HG03558 (cell line): ENCODE measurements at regions not wholly inside any gene's neighbourhood (a gene's known extent, or its start where the extent isn't known, plus 50 kb on each side); places are given as distances from the start of the nearest gene placed in this dataset.

ENCODE experiments used
- ATAC-seq: cut with Tn5 transposase; IDR thresholded peaks from one replicate; pipeline ENCODE4 v1.9.1; 2021; ENCODE audit warnings: moderate number of reproducible peaks; ENCODE audit not compliant: unreplicated experiment; ENCODE audit errors: extremely low read depth

- no peak for ATAC-seq
These were observed 243.4 kb upstream of the PPP2R2D start for GRCh38 chr10:131657318-131657984.

GRCh38 chr10:131657985-131658330, 242.8 kb upstream of the PPP2R2D start:
- ATAC-seq: no peak

GRCh38 chr10:131658476-131659110, 242.2 kb upstream of the PPP2R2D start:
- ATAC-seq: no peak

DNA sequence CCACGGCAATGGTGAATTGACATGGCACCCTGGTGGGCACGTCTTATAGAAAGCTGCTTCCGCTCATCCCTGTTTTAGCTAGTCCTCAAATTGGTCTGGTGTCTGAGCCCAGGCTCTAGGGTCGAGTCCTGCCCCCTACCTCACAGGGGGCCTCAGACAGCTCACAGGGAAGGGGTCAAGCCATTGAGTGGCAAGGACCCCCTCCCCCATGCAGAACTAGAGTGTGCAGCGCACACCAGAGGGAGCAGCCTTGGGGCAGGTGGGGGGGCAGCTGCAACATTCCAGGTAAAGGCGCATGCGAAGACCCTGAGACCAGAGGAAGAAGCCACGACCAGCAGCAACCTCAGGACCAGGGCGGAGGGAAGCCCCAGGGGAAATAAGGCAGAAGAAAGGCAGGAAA, 240.4 kb upstream of the PPP2R2D start:
- no peak for ATAC-seq

DNA sequence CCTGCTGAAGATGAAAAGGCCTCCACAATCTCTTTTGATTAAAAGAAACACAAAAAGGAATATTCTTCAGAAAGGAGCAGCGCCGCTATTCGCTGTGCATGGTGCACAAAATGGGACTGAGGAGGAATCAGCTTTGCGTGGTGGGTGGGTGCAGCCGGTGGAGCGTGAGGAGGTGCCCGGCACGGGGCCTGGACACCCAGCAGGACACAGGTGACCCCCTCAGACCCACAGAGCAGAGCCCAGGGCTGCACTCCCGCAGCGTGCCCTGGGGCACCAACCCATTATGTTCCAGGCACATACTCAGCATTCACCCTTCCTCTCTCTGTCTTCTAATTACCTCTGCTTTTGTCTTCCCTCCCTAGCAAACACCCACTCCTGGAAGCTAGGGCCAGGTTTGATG, 238.0 kb upstream of the PPP2R2D start:
- ATAC-seq: no peak

DNA sequence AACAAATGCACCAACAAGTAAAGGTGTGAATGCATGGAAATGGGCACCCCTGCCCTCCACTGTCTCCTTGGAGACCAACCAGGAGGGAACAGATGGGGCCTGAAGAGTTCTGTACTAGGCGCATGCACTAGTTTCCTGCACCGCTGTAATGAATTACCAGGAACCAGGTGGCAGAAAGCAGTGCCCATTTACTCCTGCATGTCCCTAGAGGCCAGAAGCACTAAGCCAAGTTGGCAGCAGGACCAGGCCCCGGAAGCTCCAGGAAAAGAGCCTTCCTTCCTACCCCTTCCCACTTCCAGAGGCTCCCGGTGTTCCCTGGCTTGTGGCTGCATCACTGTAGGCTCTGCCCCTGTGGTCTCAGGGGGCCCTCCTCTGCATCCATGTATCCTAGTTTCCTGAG, 237.5 kb upstream of the PPP2R2D start:
- no peak for ATAC-seq

DNA sequence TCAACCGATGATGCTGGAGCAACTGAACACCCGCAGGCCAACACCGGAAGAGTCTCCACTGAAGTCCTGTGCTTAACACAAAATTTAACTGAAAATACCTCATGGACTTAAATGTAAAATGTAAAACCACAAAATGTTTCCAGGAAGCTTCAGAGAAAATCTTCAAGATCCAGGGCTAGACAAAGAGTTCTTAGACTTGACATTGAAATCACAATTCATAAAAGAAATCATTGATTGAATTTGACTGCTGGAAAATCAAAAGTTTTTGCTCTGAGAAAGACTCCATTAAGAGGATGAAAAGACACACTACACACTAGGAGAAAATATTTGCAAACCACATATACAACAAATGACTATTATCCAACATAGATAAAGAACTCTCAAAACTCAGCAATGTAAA, 234.7 kb upstream of the PPP2R2D start:
- no peak for ATAC-seq

DNA sequence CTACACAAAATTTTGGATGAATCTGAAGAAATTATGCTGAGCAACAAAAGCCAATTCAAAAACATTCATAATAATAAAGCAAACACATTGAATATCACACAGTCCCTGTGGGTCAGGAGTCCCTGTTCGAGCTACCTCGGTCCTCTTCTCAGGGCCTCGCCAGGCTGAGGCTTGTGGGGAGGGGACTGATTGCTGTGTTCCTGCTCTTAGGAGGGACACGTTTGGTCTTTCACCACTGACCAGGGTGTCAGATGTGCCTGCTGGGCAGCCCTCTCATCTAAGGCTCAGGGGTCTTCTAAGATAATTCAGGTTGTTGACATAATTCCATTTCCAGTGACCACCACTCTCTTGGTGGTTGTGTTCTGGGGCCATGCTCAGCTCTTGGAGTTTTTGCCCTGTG, 233.8 kb upstream of the PPP2R2D start:
- no peak for ATAC-seq

DNA sequence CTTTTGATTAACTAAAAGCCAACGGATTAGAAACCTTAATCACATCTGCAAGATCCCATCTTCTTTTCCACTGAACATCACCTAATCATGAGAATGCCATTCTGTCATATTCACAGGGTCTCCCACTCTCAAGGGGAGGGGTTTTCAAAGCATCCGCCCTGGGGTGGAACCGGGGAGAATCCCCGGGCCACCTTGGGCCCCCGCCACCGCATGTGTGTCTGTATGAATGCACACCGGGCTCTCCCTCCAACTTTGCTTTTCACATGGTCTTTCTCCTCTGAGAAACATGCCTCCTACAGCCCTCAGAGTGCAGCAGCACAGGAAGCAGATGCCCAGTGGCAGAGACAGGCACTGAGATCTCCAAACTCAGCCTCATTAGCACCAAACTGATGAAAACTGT, 233.2 kb upstream of the PPP2R2D start:
- ATAC-seq: no peak

DNA sequence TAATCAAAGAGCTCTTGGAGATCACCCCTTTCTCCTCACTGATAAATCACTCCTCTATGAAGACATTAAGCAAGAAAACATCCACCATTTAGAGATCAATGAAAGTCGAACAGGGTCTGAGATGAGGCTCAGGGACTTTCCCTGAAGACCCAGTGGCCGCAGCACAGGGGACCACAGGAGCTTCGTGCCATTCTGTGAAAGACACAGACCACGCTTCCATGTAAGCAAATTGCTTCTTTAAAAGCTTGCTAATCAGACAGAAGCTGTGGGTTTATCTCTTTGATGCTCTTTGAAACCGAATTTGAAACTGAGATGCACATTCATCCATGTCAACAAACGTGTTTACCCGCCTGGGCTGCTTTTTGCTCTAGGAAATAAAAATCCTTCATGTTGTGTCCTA, 231.9 kb upstream of the PPP2R2D start:
- ATAC-seq: no peak

GRCh38 chr10:131669838-131670237, 231.0 kb upstream of the PPP2R2D start:
- no peak for ATAC-seq

DNA sequence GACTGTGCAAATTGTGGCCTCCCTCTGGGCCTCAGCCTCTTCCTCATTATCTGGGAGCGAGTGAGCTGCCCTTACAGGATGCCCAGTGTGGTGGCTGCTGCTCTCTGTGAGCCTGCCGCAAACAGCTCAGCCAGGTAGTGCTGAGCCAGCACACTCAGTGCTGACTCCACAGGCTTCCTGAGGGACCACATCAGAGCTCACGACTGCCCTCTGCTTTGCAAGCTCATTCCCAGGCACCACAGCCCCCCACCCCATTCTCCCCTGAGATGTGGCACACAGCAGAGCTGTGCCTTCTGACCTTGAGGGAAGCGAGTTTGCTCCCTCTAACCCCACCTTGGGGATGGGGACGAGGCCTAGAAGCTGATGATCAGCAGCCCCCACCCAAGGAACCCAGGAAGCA, 230.5 kb upstream of the PPP2R2D start:
- no peak for ATAC-seq

DNA sequence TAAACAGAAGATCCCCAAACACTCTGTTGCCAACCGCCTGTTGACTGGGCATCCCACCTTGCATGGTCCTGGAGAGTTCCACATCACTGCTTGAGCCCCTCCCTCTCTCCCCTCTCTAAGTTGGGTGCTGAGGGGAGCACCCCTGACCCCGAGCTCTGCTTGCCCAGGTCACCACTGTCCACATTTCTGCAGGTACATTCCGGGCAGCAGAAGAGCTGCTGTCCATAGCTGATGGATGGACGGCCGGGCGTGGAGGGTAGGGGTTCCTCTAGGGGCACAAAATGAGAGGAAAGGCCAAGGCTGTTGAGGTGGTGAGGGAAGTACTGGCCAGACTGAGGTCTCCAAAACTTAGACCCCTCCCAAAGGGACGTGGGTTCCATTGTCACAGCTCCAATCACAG, 227.4 kb upstream of the PPP2R2D start:
- no peak for ATAC-seq

DNA sequence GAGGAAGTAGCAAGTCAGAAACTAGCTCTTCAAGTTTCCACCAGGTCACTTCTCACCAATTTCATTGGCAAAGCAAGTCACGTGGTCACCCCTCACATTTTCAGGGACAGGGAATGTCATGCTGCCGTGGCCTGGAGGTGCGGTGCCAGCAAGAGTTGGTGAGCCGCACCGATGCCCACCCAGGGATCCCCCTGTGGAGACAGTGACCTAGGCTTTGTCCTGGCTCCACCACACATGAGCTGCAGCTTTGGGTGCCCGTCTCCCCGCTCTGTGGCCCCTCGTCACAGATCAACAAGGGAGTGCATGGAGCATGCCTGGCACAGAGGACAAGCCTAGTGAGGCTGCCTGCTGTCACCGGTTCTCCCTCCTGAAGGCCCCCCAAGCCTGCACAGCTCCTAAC, 226.7 kb upstream of the PPP2R2D start:
- ATAC-seq: no peak

- no peak for ATAC-seq
These were observed 225.7 kb upstream of the PPP2R2D start for GRCh38 chr10:131675104-131675503.

DNA sequence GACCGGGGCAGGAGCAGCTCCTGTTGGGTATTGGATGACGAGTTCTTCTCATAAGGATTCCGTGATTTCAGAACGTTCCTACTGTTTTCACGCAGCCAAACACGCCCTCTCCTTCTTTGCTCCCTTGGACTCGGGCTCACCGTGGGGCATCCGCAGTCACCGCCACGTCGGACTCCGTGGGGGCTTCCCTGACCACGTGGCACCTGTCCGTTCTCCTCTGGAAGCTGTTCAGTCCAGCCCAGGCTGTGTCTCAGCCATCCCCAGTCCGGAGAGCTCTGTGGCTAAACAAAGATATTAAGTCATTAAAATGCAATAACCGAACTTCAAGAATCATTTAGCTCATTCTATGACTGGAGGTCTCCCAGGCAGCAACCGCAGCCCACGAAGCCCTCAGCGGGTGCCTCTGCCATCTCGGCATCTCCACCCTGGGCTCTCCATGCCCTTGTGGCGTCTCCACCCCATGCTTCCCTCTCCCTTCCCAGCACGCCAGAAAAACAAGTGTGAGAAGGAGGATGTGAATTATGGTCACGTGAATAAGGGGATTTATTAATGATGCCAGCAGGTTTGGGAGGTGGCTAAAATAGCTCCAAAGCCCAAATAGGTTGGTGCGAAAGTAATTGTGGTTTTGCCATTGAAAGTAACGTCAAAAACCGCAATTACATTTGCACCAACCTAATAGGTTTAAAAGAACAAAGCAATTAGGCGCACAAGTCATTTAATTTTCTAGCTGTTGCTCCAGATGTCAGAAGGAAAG, 224.6 kb upstream of the PPP2R2D start:
- ATAC-seq: no peak

- ATAC-seq: no peak
These were observed 223.9 kb upstream of the PPP2R2D start for GRCh38 chr10:131676800-131677421.

DNA sequence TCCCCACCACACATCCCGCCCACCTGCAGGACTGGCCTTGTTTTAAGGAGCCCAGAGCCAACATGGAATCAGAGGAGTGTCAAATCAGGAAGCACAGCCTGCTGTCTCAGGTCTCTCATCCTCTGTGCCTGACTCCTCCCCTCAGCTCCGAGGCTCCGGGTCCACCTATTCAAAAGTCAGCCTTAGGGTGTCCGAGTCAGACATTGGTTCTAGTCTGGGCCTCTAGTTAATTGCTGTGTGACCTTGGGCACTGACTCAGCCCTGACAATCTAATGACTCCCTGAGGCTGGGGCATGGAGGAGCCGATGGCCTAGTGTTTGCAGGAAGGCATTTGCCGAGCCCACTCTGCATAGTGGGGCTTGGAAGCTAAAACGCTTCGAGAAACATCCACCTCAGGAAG, 223.1 kb upstream of the PPP2R2D start:
- ATAC-seq: no peak

GRCh38 chr10:131678171-131678570, 222.6 kb upstream of the PPP2R2D start:
- no peak for ATAC-seq

DNA sequence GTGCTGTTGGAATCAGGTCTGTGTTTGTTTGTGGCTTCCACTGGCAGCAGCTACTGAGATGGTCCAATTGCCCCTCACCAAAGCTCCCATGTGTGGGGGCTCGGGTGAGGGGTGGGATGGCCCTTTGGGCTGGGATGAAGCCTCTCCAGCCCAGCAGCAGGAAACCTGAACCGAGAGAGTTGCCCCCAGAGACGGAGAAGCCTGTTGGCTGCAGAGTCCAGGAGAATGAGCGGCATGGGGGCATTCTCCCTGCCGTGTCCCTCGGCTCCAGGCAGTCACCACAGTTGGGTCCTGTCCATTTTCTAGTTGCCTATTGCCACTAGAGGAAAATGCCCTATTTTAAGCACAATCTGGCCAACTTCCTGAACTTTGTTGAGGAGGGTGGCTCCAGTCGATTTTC, 222.2 kb upstream of the PPP2R2D start:
- no peak for ATAC-seq

DNA sequence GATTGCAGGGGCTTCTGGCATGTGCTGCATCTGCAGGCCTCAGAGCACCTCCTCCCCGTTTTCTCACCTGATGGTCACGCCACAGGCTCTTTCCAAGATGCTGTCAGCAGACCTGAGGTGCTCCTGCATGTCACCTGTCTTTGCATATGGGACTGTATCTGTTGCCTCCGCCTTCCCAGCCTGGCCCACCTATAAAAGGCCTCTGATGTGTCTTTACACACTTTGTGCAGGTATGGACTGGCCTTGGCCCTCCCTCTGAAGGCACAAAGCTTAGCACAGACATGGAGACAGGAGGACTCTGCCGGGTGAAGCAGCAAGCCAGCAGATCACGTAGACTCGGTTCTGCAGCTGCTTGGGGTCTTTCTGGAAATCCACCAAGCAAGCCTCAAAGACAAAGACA, 220.9 kb upstream of the PPP2R2D start:
- ATAC-seq: no peak
